NB4 (cell line): ENCODE measurements at regions not wholly inside any gene's neighbourhood (a gene's known extent, or its start where the extent isn't known, plus 50 kb on each side); places are given as distances from the start of the nearest gene placed in this dataset.
"Not testable (repeated sequence)": the region's sequence is repeated elsewhere in the genome, so short reads cannot be mapped to it uniquely, and the experiment has no call there.

ENCODE experiments used
- DNase-seq: peaks from one replicate; pipeline ENCODE4 v3.0.0; 2010; ENCODE audit warnings: low read depth
- H3K4me3 ChIP-seq: one replicate; pipeline ENCODE4 v1.5.1; 2011; ENCODE audit warnings: mild to moderate bottlenecking, low read depth, low read length, moderate library complexity
- MAX ChIP-seq: IDR thresholded peaks from 2 replicates; pipeline ENCODE4 v1.6.1; 2011; ENCODE audit warnings: low read depth, low read length
- MYC ChIP-seq: IDR thresholded peaks from 2 replicates; pipeline ENCODE4 v1.6.1; 2011; ENCODE audit warnings: low read depth, low read length
- POLR2A ChIP-seq: IDR thresholded peaks from 2 replicates; pipeline ENCODE4 v1.6.1; 2011; ENCODE audit warnings: mild to moderate bottlenecking; ENCODE audit not compliant: insufficient read length; ENCODE audit errors: extremely low read depth
- TF ChIP-seq, protein P1 (sequence below): IDR thresholded peaks from one replicate; pipeline ENCODE4 v1.5.1; 2012; ENCODE audit warnings: low read depth, low read length

DNA sequence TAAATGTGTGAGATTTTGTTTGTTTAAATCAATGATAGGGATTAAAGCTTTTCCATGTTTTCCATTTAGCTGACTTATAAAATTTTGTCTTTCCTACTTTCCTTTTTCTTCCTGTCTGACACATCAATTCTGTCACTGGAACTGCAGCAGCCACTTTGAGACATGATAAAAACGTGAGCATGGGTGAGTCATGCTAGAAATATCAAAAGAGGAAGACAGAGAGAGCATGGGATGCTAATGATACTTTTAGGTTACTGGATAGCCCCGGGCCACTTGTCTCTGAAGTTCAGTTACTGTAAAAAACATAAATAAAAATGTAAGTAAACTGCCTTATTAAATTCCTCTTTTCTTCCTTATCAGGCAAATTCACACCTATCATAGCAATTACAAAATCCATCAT lies 1332.0 kb upstream of the PCDH20 start:
- TF ChIP-seq POLR2A = no peak
- DNase-seq = peak; percentile 6
- no peak overlapping the region for H3K4me3 ChIP-seq

GRCh38 chr13:62747152-62747551 lies 1331.5 kb upstream of the PCDH20 start:
- H3K4me3 ChIP-seq = no peak overlapping the region
- TF ChIP-seq, protein P1, sequence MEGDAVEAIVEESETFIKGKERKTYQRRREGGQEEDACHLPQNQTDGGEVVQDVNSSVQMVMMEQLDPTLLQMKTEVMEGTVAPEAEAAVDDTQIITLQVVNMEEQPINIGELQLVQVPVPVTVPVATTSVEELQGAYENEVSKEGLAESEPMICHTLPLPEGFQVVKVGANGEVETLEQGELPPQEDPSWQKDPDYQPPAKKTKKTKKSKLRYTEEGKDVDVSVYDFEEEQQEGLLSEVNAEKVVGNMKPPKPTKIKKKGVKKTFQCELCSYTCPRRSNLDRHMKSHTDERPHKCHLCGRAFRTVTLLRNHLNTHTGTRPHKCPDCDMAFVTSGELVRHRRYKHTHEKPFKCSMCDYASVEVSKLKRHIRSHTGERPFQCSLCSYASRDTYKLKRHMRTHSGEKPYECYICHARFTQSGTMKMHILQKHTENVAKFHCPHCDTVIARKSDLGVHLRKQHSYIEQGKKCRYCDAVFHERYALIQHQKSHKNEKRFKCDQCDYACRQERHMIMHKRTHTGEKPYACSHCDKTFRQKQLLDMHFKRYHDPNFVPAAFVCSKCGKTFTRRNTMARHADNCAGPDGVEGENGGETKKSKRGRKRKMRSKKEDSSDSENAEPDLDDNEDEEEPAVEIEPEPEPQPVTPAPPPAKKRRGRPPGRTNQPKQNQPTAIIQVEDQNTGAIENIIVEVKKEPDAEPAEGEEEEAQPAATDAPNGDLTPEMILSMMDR = no peak
- TF ChIP-seq MAX (no peak), POLR2A (no peak), MYC (no peak)
- no peak for DNase-seq

- not testable (repeated sequence) for DNase-seq, H3K4me3 ChIP-seq
These were observed 1314.1 kb upstream of the PCDH20 start for GRCh38 chr13:62729746-62730145.

DNA sequence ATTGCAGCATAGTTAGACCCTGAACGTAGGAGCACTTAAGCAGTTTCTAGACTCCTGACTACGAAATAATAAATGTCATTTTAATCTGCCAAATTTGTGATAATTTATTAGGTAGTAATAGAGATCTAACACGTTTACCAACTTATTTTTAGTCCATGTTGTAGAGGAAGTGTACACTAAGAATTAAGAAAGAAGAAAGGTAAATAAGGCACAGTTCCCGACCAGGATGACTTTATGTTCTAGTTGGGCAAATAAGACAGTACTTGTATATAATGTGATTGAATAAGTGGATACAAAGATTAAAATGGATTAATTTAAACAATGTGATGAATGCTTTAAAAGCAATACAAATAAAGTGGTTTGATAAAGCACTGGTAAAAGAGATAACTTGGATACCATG lies 1306.2 kb upstream of the PCDH20 start:
- H3K4me3 ChIP-seq = no peak overlapping the region
- no peak for DNase-seq
- TF ChIP-seq, protein P1 = no peak
- TF ChIP-seq MYC (no peak), MAX (no peak), POLR2A (no peak)

DNA sequence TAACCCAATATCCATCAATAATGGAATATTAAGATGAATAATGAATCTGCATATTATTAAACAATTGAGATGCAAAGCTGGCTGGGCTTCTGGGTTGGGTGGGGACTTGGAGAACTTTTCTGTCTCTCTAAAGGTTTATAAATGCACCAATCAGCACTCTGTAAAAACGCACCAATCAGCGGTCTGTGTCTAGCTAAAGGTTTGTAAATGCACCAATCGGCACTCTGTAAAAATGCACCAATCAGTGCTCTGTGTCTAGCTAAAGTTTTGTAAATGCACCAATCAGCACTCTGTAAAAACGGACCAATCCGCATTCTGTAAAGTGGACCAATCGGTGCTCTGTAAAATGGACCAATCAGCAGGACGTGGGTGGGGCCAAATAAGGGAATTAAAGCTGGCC lies 1296.3 kb upstream of the PCDH20 start:
- not testable (repeated sequence) for H3K4me3 ChIP-seq, DNase-seq

DNA sequence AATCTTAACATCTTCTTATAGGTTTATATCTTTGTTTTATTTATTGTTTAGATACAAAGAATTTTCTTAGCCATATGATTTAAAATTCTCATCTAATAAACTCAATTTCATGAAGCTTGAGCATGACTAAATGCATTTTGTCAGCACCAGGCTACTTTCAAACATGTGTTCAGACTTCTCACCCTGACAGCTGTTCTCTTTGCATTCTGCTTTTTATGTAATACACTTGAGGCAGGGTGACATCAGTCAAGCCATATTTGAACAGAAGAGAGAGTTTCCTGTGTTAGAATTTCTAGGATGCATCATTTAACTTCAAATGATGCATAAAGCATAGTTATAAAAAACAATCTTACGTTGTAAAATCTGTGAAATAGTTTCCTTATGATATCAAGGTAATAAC lies 1295.1 kb upstream of the PCDH20 start:
- no peak for DNase-seq
- TF ChIP-seq MAX = no peak
- no peak overlapping the region for H3K4me3 ChIP-seq

DNA sequence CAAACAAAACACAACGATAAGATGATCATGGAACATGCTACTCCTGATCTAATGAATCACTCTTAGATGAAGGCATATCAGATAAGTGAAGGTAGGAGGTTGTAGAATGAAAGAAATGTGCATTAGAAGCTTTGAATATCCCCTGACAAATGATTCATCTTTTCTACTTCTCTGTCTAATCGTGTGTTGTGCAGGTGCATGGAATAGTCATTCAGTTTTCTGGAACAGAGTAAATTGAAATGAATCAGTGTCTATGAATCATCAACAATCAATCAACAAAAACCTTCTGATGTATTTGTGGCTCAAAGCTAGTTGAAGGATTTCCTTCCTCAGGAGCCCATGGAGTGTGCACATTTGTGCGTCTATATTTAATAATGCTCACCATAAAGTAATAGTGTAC lies 1290.4 kb upstream of the PCDH20 start:
- TF ChIP-seq POLR2A = no peak
- TF ChIP-seq, protein P1 = no peak
- no peak for TF ChIP-seq MAX
- TF ChIP-seq MYC = no peak
- H3K4me3 ChIP-seq = no peak overlapping the region
- no peak for DNase-seq

DNA sequence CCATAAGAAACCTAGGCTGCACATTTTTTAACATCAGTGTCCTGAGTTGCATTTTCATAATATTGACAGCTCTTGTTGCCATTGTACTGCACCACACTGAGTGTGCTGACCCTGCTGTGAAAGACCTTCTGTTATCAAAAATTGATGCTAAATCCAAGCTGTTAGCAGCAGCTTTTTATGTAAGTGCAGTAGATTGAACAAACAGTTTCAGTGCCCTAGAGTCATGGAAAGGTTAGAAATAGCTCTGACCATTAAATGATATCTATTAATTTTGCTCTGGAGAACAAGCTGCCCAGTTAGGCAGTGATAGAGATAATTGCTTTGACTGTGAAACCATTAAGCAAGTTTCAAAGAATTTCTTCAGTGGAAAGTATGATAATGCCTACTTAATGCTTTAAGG lies 1289.2 kb upstream of the PCDH20 start:
- no peak for TF ChIP-seq MYC
- TF ChIP-seq, protein P1 = no peak
- no peak for TF ChIP-seq POLR2A
- TF ChIP-seq MAX = no peak
- DNase-seq = no peak
- H3K4me3 ChIP-seq = no peak overlapping the region
